ENCODE measurements at regions not wholly inside any gene's neighbourhood (a gene's known extent, or its start where the extent isn't known, plus 50 kb on each side); places are given as distances from the start of the nearest gene placed in this dataset.
"Not testable (repeated sequence)": the region's sequence is repeated elsewhere in the genome, so short reads cannot be mapped to it uniquely, and the experiment has no call there.

DNA sequence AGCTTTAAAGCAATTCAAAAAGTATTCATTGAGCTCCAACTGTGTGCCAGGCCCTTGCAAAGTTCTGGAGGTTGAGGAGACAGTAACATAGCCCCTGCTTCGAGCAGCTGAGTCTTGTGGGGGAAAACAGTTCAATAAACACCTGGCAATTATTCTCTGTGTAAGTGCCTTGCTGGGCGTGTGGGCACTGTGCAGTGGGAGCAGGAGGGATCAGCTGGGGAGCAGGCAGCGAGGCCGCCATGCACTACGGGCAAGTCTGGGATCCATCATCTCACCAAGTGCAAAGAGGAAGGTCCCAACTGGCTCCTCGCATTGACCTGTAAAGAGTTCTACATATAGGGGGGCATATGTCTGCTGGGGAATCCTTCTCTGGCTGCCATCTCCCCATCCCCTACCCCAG, 342.2 kb upstream of the HS6ST1 start:
- no peak for DNase-seq (ENCODE audit: low read depth)

DNA sequence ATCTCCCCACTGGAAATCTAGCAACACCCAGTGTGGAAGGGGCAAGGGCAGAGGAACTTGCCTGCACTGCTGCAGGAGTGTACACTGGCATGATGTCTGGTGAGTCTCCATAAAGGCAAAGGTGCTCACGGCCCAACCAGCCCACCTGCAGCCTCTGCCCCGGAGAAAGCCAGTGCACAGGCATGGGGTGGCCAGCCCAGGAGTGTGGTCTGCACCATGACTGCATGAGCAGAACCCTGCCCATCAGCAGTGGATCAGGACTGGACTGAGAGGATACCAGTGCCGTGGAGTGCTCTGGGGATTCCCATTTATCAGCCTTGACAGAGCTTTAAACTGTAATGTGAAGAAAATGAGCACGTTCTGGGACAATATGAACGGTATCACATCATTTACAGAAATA, 342.6 kb upstream of the HS6ST1 start:
- DNase-seq (ENCODE audit: low read depth): no peak

DNA sequence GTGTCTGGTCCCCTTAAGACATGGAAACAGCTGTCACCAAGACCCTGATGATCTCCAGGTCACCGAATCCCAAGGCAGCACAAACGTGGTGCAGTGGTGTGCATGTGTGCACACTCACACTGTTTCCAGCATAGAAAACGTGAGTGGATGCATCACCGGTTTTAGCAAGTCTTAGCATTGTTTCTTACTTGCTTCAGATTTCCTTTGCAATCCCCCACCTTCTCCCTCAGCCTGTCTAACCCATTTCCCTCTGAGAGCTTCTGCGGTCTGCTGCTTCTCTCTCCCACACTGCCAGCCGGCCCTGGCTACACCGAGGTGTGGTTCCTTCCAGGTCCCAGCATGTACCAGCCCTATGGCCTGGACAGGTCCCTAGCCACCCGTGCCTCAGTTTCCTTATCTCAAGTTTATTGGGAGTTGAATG, 343.4 kb upstream of the HS6ST1 start:
- DNase-seq (ENCODE audit: low read depth): no peak

DNA sequence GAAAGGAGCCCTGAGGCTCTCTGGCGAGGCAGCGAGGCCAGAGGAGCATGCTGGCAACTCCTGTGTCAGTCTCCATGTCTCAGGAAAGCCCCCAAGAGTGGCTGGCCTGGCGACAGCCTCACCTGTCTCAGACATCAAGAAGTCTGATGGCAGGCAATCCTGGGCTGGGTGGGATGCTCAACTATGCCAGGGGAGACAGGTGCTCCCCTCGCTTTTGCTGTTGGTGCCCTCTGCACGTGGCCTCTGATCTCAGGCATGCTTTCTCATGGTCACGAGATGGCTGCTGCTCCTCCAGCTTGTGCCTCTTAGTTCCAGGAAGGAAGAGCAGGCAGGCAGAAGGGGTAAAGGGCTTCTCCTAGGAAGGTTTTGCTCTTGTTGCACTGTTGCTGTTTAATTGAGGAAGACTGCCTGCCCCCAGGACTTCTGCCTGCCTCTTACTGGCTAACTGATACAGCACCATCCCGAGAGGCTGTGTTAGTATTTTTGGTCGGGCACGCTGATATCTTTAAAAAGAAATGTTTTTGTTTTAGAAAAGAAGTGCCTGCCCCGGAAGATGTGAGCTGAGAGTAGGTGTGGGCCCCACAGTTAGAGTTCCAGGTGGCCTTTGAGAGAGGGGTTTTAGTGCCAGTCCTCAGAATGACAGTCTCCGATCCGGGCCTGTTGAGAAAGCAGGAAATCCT, 344.8 kb upstream of the HS6ST1 start:
- no peak for DNase-seq (ENCODE audit: low read depth)

DNA sequence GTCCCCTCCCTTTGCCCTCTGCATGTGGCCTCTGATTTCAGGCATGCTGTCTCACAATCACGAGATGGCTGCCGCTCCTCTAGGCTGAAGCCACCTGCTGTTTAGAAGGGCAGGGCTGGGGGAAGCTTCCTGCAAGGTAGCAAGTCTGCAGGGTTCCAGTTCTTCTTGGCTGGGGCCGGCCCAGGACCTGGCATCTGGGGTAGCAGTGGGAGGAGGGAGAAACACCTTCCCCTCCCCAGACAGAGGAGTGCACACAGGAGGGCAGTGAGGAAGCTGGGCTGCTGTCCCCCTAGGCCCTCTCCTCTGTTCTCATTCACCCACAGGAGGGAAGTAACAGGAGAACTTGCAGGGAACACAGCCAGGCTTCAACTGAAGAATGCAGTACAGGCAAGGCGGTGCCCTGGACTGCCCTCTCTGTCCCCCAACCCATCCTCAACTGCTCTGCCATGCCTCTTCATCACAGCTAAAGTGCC, 345.9 kb upstream of the HS6ST1 start:
- DNase-seq (ENCODE audit: low read depth): no peak

DNA sequence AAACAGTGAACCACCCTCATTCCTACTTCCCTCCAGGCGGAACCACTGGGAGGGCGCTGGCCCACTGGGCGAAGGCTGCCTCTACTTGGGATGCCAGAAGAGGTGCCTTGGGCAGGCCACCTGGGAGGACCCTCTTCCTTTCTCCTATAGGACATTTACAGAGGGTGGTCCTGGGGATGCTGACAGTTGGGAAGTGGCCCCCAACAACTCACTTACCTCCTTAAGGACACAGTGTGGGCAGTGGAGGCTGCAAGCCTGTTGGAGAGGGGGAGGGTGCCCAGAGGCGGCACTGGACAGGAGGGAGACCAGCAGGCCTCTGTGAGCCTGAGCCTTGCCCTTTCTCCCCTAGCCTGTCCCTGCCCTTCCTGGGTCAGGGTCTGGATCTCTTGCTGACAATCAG, 346.4 kb upstream of the HS6ST1 start:
- no peak for DNase-seq (ENCODE audit: low read depth)

DNA sequence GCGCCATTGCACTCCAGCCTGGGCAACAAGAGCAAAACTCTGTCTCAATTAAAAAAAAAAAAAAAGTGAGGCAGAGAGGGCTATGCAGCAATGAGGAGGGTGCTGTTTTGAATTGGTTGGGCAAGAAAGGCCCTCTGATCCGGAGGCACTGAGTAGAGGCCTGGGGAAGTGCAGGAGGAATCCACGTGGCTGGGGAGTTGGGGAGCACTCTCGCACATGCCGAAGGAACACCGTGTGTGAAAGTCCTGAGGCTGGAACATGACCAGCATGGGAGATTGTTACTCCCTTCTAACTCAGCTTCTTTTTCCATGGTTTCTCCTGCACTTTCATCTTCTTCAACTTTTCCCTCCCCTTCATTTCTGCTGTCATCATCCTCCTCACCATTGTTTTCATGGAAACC, 347.9 kb upstream of the HS6ST1 start:
- no peak for DNase-seq (ENCODE audit: low read depth)

DNA sequence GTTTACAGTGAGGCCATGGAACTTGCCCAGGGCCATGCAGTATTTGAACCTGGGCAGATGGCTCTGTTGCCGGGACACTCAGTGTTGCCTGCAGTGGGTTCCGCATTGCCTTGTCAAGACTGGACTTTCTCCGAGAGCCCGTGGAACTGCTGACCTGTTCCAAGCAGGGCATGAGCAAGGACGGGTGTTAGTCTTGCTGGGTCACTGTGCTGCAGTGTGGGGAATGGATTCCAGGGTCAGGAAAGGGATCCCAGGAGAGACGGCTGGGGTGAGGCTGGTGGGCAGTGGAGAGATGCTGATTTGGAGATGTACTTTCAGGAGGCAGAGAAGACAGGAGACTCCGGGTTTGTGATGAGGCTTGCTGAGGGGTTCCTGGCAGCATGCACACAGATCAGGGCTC, 348.7 kb upstream of the HS6ST1 start:
- DNase-seq (ENCODE audit: low read depth): no peak

DNA sequence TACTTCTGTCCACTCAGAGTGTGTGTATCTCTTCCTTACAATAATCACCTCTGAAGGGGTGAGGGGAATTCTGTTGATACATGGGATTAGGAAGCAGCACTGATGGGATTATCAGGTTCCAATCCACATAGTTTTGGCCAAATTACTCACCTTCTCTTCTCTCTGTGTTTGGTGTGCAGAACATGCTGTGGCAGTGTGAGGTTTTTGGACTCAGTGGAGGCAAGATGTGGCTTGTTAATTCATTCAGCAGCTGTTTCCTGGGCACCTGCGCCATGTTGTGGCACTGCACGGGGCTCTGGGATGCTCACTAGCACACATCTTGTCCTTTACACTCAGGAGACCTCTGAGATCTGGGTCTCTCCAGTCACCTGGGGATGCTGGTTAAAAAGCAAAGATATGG, 350.3 kb upstream of the HS6ST1 start:
- DNase-seq (ENCODE audit: low read depth): no peak

DNA sequence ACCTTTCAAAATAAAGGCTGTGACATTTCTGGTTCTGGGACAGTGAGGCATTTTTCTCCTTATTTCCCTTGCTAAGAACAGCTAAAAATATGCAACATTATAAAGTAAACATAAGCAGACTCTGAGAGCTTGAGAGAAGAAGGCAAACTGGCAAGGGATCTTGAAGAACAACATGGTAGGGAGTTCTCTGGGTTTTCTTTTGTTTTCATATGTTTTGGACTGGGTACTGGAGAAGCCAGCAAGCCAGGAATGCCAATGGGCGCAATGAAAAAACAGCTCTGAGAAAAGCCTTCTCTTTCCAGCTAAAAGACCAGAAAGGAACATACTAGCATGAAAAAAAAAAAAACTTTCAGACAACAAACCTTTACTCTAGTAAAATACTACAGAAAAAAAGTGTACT, 351.4 kb upstream of the HS6ST1 start:
- no peak for DNase-seq (ENCODE audit: low read depth)

DNA sequence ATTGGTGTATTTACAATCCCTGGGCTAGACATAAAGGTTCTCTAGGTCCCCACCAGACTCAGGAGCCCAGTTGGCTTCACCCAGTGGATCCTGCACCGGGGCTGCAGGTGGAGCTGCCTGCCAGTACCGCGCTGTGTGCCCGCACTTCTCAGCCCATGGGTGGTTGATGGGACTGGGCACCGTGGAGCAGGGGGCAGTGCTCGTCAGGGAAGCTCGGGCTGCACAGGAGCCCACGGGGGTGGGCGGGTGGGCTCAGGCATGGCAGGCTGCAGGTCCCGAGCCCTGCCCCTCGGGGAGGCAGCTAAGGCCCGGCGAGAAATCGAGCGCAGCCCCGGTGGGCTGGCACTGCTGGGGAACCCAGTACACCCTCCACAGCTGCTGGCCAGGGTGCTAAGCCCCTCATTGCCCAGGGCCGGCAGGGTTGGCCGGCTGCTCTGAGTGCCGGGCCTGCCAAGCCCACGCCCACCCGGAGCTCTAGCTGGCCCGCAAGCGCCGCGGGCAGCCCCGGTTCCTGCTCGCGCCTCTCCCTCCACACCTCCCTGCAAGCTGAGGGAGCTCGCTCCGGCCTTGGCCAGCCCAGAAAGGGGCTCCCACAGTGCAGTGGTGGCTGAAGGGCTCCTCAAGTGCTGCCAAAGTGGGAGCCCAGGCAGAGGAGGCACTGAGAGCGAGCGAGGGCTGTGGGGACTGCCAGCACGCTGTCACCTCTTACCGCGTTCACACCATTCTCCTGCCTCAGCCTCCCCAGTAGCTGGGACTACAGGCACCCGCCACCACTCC, 353.5 kb upstream of the HS6ST1 start:
- not testable (repeated sequence) for DNase-seq (ENCODE audit: low read depth)

DNA sequence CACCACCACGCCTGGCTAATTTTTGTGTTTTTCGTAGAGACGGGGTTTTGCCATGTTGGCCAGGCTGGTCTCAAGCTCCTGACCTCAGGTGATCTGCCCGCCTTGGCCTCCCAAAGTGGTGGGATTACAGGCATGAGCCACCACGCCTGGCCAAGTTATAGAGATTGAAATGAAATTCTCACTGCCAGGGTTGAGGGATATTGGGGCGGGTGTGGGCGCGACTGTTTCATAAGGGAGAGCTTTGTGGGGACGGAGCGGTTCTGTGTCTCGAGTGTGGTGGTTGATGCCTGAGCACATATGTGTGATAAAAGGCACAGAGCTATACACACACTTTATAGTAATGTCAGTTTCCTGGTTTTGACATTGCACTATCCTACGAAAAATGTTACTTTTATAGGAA, 361.0 kb upstream of the HS6ST1 start:
- DNase-seq (ENCODE audit: low read depth): not testable (repeated sequence)

DNA sequence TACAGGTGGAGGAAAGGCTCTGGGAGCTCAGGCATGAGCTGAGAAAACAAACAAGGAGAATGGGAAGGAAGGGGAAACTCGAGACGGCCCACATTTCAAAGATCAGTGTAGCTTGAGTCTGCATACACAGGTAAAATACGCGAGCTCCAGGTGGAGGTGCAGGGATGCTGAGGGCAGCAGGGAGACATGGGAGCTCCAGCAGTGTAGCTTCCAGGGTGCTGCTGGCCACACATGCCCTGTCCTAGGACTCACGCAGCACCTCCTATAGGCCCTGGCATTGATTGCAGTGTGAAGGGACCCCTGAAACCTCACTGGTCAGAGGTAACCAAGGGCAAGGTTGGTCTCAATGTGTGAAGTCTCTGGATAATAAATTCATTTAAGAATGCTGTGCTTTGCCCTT, 362.8 kb upstream of the HS6ST1 start:
- DNase-seq (ENCODE audit: low read depth): no peak

DNA sequence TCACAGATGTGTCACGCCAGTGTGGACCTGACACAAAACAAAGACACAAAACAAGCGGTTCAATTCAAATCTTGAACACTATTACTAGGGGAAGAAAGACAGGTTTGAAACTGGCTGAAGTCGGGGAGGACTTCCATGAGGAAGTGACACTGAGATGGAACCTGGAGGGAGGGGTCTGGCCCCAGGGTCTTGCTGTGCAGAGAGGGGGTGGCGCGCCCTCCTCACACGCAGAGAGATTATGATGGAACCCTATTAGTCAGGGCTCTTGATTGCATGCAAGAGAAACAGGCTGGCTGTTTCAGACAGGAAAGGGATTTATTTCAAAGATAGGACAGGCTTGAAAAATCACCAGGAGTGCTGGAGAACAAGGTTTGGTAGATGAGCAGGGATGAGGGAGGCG, 363.6 kb upstream of the HS6ST1 start:
- no peak for DNase-seq (ENCODE audit: low read depth)

DNA sequence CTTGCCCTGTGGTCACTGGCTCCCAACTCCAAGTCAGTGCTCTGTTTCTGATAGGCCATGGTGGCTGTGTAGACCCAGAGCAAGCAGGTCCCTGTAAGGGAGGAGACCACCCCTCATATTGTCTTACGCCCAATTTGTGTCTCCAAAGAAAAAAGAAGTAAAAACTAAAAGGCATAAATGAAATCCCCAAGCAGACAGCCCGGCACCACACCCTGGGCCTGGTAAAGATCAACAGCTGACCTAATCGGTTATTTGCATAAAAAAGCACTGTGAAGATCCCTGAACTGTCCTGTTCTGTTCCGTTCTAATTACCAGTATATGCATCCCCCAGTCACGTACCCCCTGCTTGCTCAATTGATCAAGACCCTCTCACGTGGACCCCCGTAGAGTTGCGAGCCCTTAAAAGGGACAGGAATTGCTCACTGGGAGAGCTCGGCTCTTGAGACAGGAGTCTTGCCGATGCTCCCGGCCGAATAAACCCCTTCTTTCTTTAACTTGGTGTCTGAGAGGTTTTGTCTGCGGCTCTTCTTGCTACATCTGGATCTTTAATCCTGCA, 364.1 kb upstream of the HS6ST1 start:
- no peak for DNase-seq (ENCODE audit: low read depth)

DNA sequence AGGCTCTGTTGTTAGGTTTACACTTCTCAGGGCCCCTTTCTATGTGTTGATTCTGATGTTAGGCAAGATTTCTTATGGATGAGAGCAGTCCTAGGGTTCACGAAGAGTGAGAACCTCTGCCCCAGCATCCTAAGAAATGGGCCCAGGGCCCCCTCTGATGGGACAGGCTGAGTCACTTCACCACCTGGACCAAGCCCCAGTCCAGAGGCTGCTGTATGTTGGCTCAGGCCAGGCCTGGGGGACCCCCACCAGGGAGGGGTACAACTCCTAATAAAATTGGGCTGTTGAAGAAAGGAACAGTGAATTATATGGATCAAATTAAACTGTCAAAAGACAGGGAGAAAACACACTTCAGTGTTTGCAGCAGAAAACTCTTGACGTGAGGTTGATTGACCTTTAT, 365.9 kb upstream of the HS6ST1 start:
- no peak for DNase-seq (ENCODE audit: low read depth)

DNA sequence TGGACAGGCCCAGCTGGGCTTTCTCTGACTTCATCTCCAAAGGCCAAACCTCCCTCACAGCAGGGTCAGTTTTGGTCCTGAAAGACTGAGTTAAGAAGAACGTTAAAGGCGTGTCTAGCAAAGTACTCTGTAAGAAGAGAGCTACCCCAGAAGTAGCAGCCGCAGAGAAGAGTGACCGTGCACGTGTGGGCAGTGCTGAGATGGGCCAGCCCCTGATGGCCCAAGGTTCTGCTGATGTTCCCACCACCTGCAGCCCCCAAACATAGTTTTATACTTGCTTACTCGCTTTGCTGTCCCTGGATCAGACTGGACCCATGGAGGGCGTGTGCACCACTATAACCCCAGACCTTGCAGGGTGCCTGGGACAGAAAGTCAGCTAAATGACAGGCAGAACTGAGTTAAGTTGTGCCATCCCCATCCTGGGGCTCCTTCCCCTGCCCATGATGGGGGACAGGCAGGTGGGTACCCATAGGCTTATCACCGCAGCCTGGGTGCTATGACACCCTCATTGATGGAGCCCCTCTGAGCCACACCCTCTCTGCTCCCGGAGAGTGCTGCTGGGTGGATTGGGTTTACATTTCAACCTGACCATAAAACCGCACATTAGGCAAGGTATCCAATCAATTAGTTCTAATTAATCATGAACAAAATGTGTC, 367.3 kb upstream of the HS6ST1 start:
- DNase-seq (ENCODE audit: low read depth): no peak

DNA sequence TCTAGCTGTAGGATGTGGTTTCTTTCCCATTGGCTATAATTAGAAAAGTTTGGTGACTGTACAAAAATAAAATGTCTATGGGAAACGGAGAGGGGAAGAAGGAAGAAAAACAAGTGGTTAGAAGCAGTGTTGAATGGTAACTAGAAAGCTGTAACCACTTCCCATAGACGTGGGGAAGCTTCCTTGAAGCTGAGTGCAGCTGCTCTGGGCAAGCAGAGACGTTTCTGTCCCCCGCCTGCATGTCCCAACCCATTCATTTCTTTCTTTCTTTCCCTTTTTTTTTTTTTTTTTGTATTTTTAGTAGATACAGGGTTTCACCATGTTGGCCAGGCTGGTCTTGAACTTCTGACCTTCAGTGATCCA, 367.8 kb upstream of the HS6ST1 start:
- no peak for DNase-seq (ENCODE audit: low read depth)

DNA sequence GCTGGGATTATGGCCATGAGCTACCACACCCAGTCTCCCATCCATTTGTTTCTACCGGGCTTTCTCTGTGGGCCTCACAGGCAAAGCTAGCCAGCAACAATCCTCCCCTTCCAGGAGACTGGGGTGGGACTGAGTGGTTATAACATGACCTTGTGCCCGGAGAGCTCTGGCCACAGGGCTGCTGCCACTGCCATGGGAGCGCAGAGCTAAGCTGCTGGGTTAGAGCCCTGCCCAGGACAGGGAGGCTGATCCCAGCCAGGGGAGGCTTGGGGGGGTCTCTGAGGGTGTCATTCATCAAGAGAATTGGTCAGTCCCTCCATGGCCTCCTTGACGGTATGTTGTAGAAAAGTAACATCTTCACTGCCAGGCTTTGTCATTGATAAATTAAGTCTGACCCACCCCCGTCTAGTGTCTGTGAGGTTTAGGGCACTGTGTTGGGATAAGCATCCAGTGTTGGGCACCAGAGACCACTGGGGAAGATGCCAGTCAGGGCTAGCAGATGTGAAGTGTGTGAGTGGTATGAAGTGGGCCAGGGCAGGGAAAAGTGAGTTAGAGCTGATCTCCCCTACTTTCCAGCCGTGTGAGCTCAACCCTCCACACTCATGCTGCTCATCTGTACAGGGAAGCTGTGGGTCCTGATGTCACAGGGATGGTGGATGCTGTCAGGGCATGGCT, 368.4 kb upstream of the HS6ST1 start:
- no peak for DNase-seq (ENCODE audit: low read depth)

DNA sequence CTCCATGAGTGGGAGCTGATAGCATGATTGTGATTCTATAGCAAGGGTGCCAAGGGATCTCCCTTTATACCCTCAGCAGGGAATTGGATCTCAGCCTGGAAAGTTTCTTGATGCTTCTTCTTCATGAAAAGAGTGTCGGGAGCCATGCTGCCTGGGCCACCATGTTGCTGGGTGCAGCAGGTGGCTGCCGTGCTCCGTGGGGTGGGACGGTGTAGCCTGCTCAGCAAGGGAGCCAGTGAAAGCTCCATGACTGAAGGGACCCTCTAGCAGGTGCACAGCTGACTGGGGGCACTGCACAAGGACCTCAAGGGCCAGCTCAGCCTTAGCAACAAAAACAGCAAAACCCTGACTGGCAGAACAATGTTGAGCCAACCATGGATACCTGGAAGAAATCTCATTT, 368.9 kb upstream of the HS6ST1 start:
- DNase-seq (ENCODE audit: low read depth): no peak

DNA sequence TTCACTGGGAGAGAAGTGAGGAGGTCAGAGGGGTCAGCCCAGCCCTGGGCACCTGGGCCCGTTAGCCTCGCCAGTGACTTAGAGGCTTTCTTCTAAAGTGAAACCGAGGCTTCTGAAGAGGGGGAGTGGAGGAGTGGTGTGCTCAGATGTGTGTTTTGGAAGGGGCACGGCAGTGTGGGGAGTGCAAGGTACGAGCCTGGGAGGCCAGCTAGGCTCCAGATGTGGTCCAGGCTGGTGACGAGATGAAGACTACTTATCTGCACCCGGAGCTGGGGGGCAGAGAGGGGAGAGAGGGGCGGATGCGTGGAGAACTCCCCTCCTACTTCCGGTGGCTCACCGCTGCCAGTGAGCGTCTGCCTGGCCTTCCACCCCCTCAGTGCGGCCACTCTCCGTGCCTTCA, 371.3 kb upstream of the HS6ST1 start:
- DNase-seq (ENCODE audit: low read depth): no peak

DNA sequence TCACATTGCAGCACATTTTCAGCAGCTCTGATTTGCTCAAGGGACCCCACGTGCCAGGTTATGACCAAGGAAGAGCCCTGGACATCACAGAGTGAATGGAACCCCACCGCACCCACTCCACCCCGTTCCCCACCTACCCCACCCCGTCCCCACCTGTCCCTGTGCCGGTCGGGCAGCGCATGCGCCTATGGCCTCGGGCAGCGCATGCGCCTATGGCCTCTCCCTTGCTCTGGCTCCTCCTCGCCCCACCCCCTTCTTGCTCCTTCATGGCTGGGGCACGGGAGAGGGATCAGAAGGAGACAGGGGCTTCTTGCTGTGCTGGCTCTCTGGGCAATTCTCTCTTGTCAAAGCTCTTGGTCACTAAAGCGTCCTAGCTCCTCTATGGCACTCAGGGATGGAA, 371.8 kb upstream of the HS6ST1 start:
- DNase-seq (ENCODE audit: low read depth): no peak
